ENCODE measurements at regions not wholly inside any gene's neighbourhood (a gene's known extent, or its start where the extent isn't known, plus 50 kb on each side); places are given as distances from the start of the nearest gene placed in this dataset.

DNA sequence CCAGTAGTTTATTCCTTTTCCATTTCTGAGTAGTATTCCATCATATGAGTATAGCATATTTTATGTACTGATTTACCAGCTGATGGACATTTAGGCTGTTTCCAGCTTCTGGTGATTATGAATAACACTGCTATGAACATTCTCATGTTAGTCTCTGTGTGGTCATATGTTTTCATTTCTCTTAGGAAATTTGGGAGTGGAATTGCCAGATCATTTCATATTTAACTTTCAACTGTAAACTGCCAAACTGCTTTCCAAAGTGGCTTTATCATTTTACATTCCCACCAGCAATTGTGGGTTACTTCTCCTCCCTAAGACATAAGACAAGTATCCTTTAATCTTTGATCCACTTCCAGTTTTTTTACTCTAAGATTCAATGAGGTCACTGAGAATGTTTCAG lies 85.7 kb upstream of the RALGPS2 start:
- no peaks in the 10 kb centered on the region for H3K9me3 ChIP-seq (ENCODE audit: control extremely low read depth in 1 of 5, control insufficient read depth in 4 of 5, insufficient read depth in 2 of 5, low read depth in 1 of 5, low read length in 4 of 5)
- no peaks in the 10 kb centered on the region for H3K27me3 ChIP-seq (replicated peaks in 2 of 5; ENCODE audit: control insufficient read depth in 4 of 5, insufficient read depth in 5 of 5, low read length in 4 of 5)
- DNase-seq, result no peak
- ChIA-PET CTCF (no interaction called here), POLR2A (interaction anchor here (0.6 kb wide), 1 partner anchor 106 kb away, joined by 3 read pairs; no protein-coding TSS in a partner anchor)
- no peak overlapping the region for H3K27ac ChIP-seq (ENCODE audit: insufficient read depth in 1 of 2, low read depth in 1 of 2, low read length in 2 of 2, poor library complexity in 1 of 2, severe bottlenecking in 2 of 2)
- peaks cover 0 to 10% (median 0%) of the 10 kb centered on the region in 4 experiments for H3K4me1 ChIP-seq (ENCODE audit: control extremely low read depth in 1 of 4, control insufficient read depth in 4 of 4, insufficient read depth in 4 of 4, low read length in 3 of 4)
- H3K36me3 ChIP-seq (ENCODE audit: control insufficient read depth in 4 of 4, insufficient read depth in 4 of 4, low read length in 3 of 4), result no peaks in the 10 kb centered on the region
- H3K4me3 ChIP-seq (ENCODE audit: control insufficient read depth in 1 of 7, extremely low read depth in 1 of 7, insufficient read depth in 4 of 7, low read depth in 2 of 7, low read length in 6 of 7), result no peak overlapping the region

DNA sequence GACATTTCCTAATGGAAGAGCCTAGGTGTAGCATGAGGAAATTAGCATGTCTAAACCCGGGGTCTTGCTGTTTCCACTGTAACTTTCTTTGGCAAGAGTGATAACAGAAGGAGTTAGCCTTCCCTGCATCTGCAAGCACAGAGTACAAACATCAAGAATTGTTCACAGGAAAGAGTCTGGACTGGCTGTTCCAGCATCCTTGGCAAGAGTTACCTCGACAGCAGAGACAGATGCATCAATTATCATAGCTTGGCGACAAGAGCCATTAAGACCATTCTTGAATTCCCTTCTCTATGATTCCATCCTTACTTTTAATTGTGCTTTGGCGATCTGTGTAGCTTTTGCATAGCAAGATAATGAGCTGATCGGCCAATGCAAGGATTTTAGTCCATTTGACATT lies 82.8 kb upstream of the RALGPS2 start:
- Histone ChIP-seq H3K4me1 (ENCODE audit: control extremely low read depth in 1 of 4, control insufficient read depth in 4 of 4, insufficient read depth in 4 of 4, low read length in 3 of 4) (peaks cover 0 to 6% (median 0%) of the 10 kb centered on the region in 4 experiments), H3K36me3 (ENCODE audit: control insufficient read depth in 4 of 4, insufficient read depth in 4 of 4, low read length in 3 of 4) (no peaks in the 10 kb centered on the region), H3K9me3 (ENCODE audit: control extremely low read depth in 1 of 5, control insufficient read depth in 4 of 5, insufficient read depth in 2 of 5, low read depth in 1 of 5, low read length in 4 of 5) (no peaks in the 10 kb centered on the region), H3K27me3 (replicated peaks in 2 of 5; ENCODE audit: control insufficient read depth in 4 of 5, insufficient read depth in 5 of 5, low read length in 4 of 5) (no peaks in the 10 kb centered on the region), H3K4me3 (ENCODE audit: control insufficient read depth in 1 of 7, extremely low read depth in 1 of 7, insufficient read depth in 4 of 7, low read depth in 2 of 7, low read length in 6 of 7) (no peak overlapping the region), H3K27ac (ENCODE audit: insufficient read depth in 1 of 2, low read depth in 1 of 2, low read length in 2 of 2, poor library complexity in 1 of 2, severe bottlenecking in 2 of 2) (no peak overlapping the region)
- 100% methylated on average over 1 of the region's 5 CpGs for WGBS (ENCODE audit: insufficient coverage)
- ChIA-PET POLR2A (no interaction called here), CTCF (no interaction called here)
- DNase-seq, result no peak

DNA sequence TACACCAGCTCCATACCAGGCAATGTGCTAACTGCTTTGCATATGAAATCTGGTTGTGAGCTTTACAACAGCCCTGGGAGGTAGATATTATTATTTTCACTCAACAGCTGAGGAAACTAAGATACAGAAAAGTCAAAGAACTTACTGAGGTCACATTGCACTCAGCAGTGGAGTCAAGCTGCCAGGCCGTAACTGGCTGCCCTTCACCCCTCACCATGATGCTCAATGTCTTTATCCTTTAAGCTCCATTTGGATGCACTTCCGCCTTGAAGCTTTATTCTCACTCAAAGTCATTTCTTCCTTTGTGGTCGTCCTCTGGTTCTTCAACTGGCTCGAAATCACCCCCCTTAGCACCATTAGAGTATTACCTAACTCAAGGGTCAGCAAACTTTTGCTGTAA lies 81.7 kb upstream of the RALGPS2 start:
- Histone ChIP-seq H3K4me1 (ENCODE audit: control extremely low read depth in 1 of 4, control insufficient read depth in 4 of 4, insufficient read depth in 4 of 4, low read length in 3 of 4) (peaks cover 0 to 6% (median 0%) of the 10 kb centered on the region in 4 experiments), H3K27ac (ENCODE audit: insufficient read depth in 1 of 2, low read depth in 1 of 2, low read length in 2 of 2, poor library complexity in 1 of 2, severe bottlenecking in 2 of 2) (no peak overlapping the region), H3K4me3 (ENCODE audit: control insufficient read depth in 1 of 7, extremely low read depth in 1 of 7, insufficient read depth in 4 of 7, low read depth in 2 of 7, low read length in 6 of 7) (no peak overlapping the region), H3K27me3 (replicated peaks in 2 of 5; ENCODE audit: control insufficient read depth in 4 of 5, insufficient read depth in 5 of 5, low read length in 4 of 5) (no peaks in the 10 kb centered on the region), H3K9me3 (ENCODE audit: control extremely low read depth in 1 of 5, control insufficient read depth in 4 of 5, insufficient read depth in 2 of 5, low read depth in 1 of 5, low read length in 4 of 5) (no peaks in the 10 kb centered on the region), H3K36me3 (ENCODE audit: control insufficient read depth in 4 of 4, insufficient read depth in 4 of 4, low read length in 3 of 4) (no peaks in the 10 kb centered on the region)
- CTCF ChIA-PET, result no interaction called here
- WGBS (ENCODE audit: insufficient coverage), result 100% methylated on average over 1 of the region's 4 CpGs
- POLR2A ChIA-PET, result no interaction called here
- no peak for DNase-seq

DNA sequence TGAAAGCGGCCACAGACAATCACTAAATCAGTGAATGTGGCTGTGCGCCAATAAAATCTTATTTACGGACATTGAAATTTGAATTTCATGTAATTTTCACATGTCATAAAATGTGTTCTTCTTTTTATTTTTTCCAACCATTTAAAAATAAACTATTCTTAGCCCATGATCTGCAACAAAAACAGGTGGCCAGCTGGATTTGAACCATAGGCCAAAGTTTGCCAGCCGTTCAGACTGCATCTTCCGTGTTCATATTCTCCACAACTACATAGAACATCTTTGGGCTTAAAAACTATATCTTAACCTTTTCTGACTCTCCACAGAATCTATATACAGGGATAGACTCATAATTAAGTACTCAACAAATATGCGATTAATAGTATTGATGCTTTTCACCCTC lies 81.2 kb upstream of the RALGPS2 start:
- POLR2A ChIA-PET, result no interaction called here
- WGBS (ENCODE audit: insufficient coverage), result 95% methylated on average over 3 of the region's 6 CpGs
- no peaks in the 10 kb centered on the region for H3K9me3 ChIP-seq (ENCODE audit: control extremely low read depth in 1 of 5, control insufficient read depth in 4 of 5, insufficient read depth in 2 of 5, low read depth in 1 of 5, low read length in 4 of 5)
- H3K4me3 ChIP-seq (ENCODE audit: control insufficient read depth in 1 of 7, extremely low read depth in 1 of 7, insufficient read depth in 4 of 7, low read depth in 2 of 7, low read length in 6 of 7), result no peak overlapping the region
- DNase-seq, result no peak
- H3K27me3 ChIP-seq (replicated peaks in 2 of 5; ENCODE audit: control insufficient read depth in 4 of 5, insufficient read depth in 5 of 5, low read length in 4 of 5), result no peaks in the 10 kb centered on the region
- no peak overlapping the region for H3K27ac ChIP-seq (ENCODE audit: insufficient read depth in 1 of 2, low read depth in 1 of 2, low read length in 2 of 2, poor library complexity in 1 of 2, severe bottlenecking in 2 of 2)
- no peaks in the 10 kb centered on the region for H3K36me3 ChIP-seq (ENCODE audit: control insufficient read depth in 4 of 4, insufficient read depth in 4 of 4, low read length in 3 of 4)
- CTCF ChIA-PET, result no interaction called here
- H3K4me1 ChIP-seq (ENCODE audit: control extremely low read depth in 1 of 4, control insufficient read depth in 4 of 4, insufficient read depth in 4 of 4, low read length in 3 of 4), result peaks cover 0 to 6% (median 0%) of the 10 kb centered on the region in 4 experiments

DNA sequence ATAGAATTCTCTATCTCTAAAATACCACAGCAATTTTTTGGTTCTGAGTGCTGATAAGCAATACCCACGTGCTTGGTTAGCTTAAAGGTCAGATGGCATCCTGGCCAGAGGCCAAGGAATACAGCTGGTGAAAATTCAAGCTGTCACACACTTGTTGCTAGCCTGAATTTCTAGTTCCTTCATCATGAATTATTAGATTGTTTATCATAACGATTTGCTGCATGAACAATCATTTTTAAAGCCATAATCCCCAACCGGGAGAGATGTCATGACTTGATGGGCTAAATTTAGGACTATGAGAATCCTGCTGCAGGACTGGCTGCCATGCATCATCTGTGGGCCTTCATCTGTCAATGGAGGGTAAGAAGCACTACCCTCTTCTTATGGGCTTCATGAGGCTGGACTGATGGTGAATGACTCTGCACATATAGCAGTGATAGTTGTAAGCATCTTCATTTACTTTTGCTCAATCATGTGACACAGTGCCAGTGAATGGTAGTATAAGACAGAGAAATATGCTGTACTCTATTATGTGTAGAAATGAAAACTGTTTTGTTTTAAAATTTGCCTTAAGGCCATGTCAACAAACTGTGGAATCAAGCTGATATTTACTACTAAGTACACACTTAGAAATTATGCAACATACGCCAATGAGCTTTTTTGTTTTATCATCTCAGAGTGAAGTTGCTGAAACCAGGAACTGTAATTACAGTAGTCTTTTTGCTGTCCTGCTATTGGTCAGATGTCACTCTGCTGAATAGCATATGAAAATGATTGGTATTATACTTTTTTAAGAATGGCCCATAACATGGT lies 80.5 kb upstream of the RALGPS2 start:
- H3K4me3 ChIP-seq (ENCODE audit: control insufficient read depth in 1 of 7, extremely low read depth in 1 of 7, insufficient read depth in 4 of 7, low read depth in 2 of 7, low read length in 6 of 7), result no peak overlapping the region
- POLR2A ChIA-PET, result no interaction called here
- H3K36me3 ChIP-seq (ENCODE audit: control insufficient read depth in 4 of 4, insufficient read depth in 4 of 4, low read length in 3 of 4), result no peaks in the 10 kb centered on the region
- CTCF ChIA-PET, result no interaction called here
- peaks cover 0 to 6% (median 0%) of the 10 kb centered on the region in 4 experiments for H3K4me1 ChIP-seq (ENCODE audit: control extremely low read depth in 1 of 4, control insufficient read depth in 4 of 4, insufficient read depth in 4 of 4, low read length in 3 of 4)
- H3K27me3 ChIP-seq (replicated peaks in 2 of 5; ENCODE audit: control insufficient read depth in 4 of 5, insufficient read depth in 5 of 5, low read length in 4 of 5), result no peaks in the 10 kb centered on the region
- no peak overlapping the region for H3K27ac ChIP-seq (ENCODE audit: insufficient read depth in 1 of 2, low read depth in 1 of 2, low read length in 2 of 2, poor library complexity in 1 of 2, severe bottlenecking in 2 of 2)
- peak in 2 of 3 donors; percentile 29 for DNase-seq
- H3K9me3 ChIP-seq (ENCODE audit: control extremely low read depth in 1 of 5, control insufficient read depth in 4 of 5, insufficient read depth in 2 of 5, low read depth in 1 of 5, low read length in 4 of 5), result no peaks in the 10 kb centered on the region
- WGBS (ENCODE audit: insufficient coverage), result 100% methylated on average over 1 of the region's 4 CpGs

DNA sequence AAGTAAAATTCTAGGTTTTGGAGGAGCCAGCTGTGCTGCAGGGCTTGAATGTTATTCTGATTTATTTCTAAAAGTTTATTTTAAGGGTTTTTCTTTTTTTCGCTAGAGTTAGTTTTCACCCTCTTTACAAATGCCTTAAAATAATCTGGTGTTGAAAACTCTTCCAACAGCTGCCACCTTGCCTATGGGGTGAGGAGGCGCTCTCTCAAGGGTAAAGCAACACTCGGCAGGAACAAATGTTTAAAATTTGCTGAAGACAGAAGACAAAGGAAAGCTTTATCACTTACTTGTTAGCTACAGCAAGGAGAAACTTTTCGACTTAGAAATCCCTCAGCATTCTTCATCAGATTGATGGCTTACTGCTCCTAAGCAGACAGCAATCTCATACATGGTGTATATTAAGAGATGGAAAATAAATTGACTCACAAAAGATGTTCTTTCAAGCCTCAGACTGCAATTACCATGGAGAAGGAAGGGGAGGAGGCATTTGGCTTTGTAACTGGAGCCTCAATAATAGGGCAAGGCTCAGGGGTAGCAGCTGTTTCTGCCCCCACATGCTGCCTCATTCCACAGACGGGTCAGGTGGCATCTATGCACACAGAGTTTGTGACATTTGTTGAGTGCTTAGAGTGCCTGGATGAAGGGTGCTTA lies 79.8 kb upstream of the RALGPS2 start:
- no peak overlapping the region for H3K27ac ChIP-seq (ENCODE audit: insufficient read depth in 1 of 2, low read depth in 1 of 2, low read length in 2 of 2, poor library complexity in 1 of 2, severe bottlenecking in 2 of 2)
- ChIA-PET POLR2A (no interaction called here), CTCF (no interaction called here)
- 100% methylated on average over 2 of the region's 5 CpGs for WGBS (ENCODE audit: insufficient coverage)
- H3K27me3 ChIP-seq (replicated peaks in 2 of 5; ENCODE audit: control insufficient read depth in 4 of 5, insufficient read depth in 5 of 5, low read length in 4 of 5), result no peaks in the 10 kb centered on the region
- peaks cover 0 to 6% (median 0%) of the 10 kb centered on the region in 4 experiments for H3K4me1 ChIP-seq (ENCODE audit: control extremely low read depth in 1 of 4, control insufficient read depth in 4 of 4, insufficient read depth in 4 of 4, low read length in 3 of 4)
- no peak for DNase-seq
- H3K4me3 ChIP-seq (ENCODE audit: control insufficient read depth in 1 of 7, extremely low read depth in 1 of 7, insufficient read depth in 4 of 7, low read depth in 2 of 7, low read length in 6 of 7), result no peak overlapping the region
- no peaks in the 10 kb centered on the region for H3K36me3 ChIP-seq (ENCODE audit: control insufficient read depth in 4 of 4, insufficient read depth in 4 of 4, low read length in 3 of 4)
- H3K9me3 ChIP-seq (ENCODE audit: control extremely low read depth in 1 of 5, control insufficient read depth in 4 of 5, insufficient read depth in 2 of 5, low read depth in 1 of 5, low read length in 4 of 5), result no peaks in the 10 kb centered on the region

DNA sequence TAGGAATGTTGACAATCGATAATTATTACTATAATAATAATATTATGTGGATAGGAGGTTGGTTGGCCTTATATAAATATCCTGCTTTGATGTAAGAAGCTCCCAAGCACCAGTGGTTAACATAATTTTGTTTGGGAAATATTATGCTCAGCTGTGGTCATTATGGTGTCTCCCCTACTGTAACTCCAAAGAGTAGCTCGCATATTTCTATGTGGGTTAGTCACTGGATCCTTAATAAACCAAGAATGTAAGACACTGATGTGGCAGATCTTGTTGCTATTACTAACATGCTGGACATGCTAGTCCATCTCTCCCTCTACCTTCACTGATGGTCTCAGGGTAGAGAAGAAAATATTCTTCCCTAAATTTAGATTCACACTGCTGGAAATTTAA lies 79.2 kb upstream of the RALGPS2 start:
- WGBS (ENCODE audit: insufficient coverage), result 100% methylated on average over 1 of the region's 2 CpGs
- H3K36me3 ChIP-seq (ENCODE audit: control insufficient read depth in 4 of 4, insufficient read depth in 4 of 4, low read length in 3 of 4), result no peaks in the 10 kb centered on the region
- no peaks in the 10 kb centered on the region for H3K27me3 ChIP-seq (replicated peaks in 2 of 5; ENCODE audit: control insufficient read depth in 4 of 5, insufficient read depth in 5 of 5, low read length in 4 of 5)
- peaks cover 0 to 6% (median 0%) of the 10 kb centered on the region in 4 experiments for H3K4me1 ChIP-seq (ENCODE audit: control extremely low read depth in 1 of 4, control insufficient read depth in 4 of 4, insufficient read depth in 4 of 4, low read length in 3 of 4)
- H3K27ac ChIP-seq (ENCODE audit: insufficient read depth in 1 of 2, low read depth in 1 of 2, low read length in 2 of 2, poor library complexity in 1 of 2, severe bottlenecking in 2 of 2), result no peak overlapping the region
- DNase-seq, result no peak
- no peaks in the 10 kb centered on the region for H3K9me3 ChIP-seq (ENCODE audit: control extremely low read depth in 1 of 5, control insufficient read depth in 4 of 5, insufficient read depth in 2 of 5, low read depth in 1 of 5, low read length in 4 of 5)
- POLR2A ChIA-PET, result no interaction called here
- no peak overlapping the region for H3K4me3 ChIP-seq (ENCODE audit: control insufficient read depth in 1 of 7, extremely low read depth in 1 of 7, insufficient read depth in 4 of 7, low read depth in 2 of 7, low read length in 6 of 7)
- CTCF ChIA-PET, result no interaction called here
